GM12891 (cell line): ENCODE measurements at regions not wholly inside any gene's neighbourhood (a gene's known extent, or its start where the extent isn't known, plus 50 kb on each side); places are given as distances from the start of the nearest gene placed in this dataset.

Source experiments
- DNase-seq: peaks from one replicate; pipeline ENCODE4 v3.0.0; 2011; ENCODE audit warnings: low spot score; ENCODE audit not compliant: insufficient read length
- FAIRE-seq: peaks from 2 replicates; lab custom pipeline; 2011; peaks lifted over from hg19 to GRCh38; lab: Jason Lieb, UNC
- PAX5 ChIP-seq: IDR thresholded peaks from 2 replicates; pipeline ENCODE4 v1.6.1; 2011; ENCODE audit warnings: low read length, moderate library complexity, mild to moderate bottlenecking; ENCODE audit not compliant: insufficient read depth, severe bottlenecking
- POLR2A ChIP-seq: IDR thresholded peaks from 2 replicates; pipeline ENCODE4 v1.6.1; 2011; ENCODE audit warnings: low read depth, low read length, control low read depth
- POLR2AphosphoS5 ChIP-seq: IDR thresholded peaks from 2 replicates; pipeline ENCODE4 v1.6.1; 2011; ENCODE audit warnings: low read depth, low read length, control low read depth
- POU2F2 ChIP-seq: IDR thresholded peaks from 2 replicates; pipeline ENCODE4 v1.6.1; 2011; ENCODE audit warnings: low read depth, mild to moderate bottlenecking, control low read depth, low read length, moderate library complexity
- SPI1 ChIP-seq: IDR thresholded peaks from 2 replicates; pipeline ENCODE4 v1.6.1; 2011; ENCODE audit warnings: low read depth, low read length, control low read depth
- TAF1 ChIP-seq: IDR thresholded peaks from 2 replicates; pipeline ENCODE4 v1.6.1; 2011; ENCODE audit warnings: low read depth, low read length, control low read depth

DNA sequence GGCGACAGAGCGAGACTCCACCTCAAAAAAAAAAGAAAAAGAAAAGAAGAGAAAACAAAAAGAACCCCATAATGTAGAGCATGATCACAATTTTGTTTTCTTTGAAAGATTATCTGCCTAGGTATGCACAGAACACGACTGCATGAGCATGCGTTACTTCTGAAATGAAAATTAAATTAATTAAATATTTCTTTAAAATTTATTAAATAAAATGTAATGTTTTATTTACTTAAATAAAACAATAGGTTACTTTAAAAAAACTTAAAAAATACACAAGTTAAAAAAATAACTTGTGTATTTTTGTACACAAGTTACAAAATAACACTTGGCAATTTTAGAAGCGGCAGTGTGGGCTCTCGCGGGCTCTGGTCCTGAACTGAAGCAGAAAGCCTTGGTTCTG lies 107.8 kb downstream of the TFAP2A start:
- no peak for DNase-seq
- no peak for FAIRE-seq
- TF ChIP-seq TAF1 = no peak
- TF ChIP-seq POU2F2 = no peak
- no peak for TF ChIP-seq SPI1
- TF ChIP-seq POLR2AphosphoS5 = no peak
- no peak for TF ChIP-seq PAX5
- no peak for TF ChIP-seq POLR2A

DNA sequence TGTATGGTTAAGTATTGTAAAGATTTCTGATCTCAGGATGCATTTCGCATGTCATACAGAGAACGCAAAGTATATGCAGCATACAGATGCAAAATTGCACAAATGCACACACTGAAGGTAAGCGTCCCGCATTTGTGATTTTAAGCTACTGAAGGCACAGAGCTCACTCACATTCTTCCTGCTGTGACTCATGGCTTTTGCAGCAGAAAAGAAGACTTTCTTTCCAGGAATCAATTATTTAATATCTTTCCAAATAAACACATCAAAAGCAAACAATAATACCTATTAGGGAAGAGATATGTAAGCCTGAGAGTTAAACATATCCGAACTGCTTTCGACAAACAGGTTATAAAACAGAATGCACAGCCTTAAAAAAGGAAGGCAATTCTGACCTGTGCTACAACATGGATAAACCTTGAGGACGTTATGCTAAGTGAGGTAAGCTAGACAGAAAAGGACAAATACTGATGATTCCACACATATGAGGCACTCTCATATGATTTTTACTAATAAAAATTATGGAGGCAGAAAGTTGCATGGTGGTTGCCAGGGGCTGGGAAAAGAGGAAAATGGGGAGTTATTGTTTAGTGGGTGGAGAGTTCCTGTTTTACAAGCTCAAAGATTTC lies 109.0 kb downstream of the TFAP2A start:
- FAIRE-seq = no peak
- DNase-seq = no peak
- TF ChIP-seq TAF1 (no peak), POU2F2 (no peak), POLR2AphosphoS5 (no peak), POLR2A (no peak), SPI1 (no peak), PAX5 (no peak)

DNA sequence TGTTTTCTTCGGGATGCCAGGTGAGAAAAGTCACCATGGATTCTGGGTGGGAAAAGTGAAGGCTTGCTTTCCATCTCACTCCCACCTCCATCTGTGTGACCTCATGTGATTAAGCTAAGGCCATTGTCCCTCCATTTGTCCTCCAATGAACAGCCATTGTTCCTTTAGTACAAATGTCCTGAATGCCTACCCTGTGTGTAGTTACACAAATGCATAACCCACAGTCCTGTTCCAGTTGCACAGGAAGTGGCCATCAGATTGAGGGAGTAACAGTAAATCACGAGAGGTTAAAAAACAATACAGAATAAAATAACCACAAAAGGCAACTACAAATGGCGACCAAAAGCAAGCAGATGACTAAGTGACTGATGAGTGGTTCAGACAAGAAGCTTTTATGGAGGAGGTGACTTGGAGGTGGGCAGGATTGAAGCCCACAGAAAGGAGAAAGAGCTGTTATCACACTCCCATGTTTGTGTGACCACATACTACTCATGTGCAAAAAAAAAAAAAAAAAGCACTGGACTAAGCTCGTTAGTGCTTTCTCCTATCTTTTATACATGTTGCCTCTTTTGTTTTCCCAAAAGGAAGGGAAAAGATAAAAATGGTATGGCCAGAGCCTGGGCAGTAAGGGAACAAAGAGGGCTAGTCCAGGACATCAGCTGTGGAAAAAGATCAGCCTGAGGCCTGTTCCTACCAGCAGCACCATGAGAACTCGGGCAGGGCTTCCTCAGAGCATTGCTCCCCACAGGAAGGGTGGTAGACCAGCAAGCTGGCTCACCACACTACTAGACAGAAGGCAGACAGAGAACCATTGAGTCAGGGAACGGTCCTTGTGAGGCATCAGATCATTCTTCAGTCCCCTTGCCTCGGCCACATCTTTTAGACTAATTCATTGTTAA lies 111.0 kb downstream of the TFAP2A start:
- no peak for TF ChIP-seq PAX5
- no peak for TF ChIP-seq POLR2A
- no peak for TF ChIP-seq TAF1
- no peak for TF ChIP-seq POU2F2
- TF ChIP-seq SPI1 = no peak
- TF ChIP-seq POLR2AphosphoS5 = no peak
- DNase-seq (no peak), FAIRE-seq (no peak)

DNA sequence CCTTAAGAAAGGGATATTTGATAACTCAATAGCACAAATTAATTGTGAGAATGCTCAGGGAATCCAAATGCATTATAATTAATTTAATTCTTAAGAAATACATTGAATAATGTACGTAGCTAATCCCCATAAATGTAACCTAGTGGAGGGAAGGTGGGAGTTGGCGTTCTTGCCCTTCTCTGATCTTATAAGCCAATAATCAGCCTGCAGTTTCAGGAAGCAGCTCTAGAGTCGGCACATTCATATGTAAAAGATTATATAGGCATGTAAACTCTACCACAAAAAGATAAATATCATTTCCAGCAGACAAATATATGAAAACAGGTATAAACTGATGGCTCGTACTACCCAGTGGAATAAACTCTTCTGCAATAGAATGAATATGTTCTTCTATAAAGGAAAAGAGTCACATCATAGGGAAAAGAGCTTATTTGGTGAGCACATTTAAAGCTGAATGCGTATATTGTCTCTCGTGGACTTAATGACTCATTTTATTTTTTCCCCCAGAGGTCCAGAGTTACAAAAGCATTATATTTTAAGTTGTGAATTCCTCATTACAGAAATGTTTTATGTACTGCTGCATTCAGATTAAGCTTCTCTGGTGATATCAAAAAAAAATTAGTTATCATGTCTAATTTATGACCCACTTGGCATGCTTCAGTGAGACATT lies 112.2 kb downstream of the TFAP2A start:
- FAIRE-seq (no peak), DNase-seq (no peak)
- TF ChIP-seq POU2F2 (no peak), POLR2A (no peak), PAX5 (no peak), TAF1 (no peak), POLR2AphosphoS5 (no peak), SPI1 (no peak)

DNA sequence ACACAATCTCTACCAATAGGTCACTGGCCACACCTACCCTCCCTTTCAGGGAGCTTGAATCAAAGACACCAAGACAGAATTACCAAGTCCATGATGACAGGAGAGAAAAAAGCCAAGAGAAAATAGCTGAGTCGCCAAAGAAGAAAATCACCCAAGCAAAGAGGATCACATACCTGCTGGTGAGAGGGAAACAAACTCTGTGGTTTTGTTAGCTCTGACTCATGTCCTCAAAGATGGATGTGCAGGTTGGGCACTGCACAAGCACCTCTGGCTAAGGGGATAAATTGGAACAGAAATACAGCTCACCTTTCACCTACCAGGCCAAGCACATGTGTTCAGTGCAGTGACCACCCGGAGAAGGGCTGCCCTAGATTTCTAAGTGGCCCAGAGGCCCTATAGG lies 114.8 kb downstream of the TFAP2A start:
- TF ChIP-seq POLR2AphosphoS5 (no peak), POLR2A (no peak), SPI1 (no peak), TAF1 (no peak), PAX5 (no peak), POU2F2 (no peak)
- DNase-seq (no peak), FAIRE-seq (no peak)

DNA sequence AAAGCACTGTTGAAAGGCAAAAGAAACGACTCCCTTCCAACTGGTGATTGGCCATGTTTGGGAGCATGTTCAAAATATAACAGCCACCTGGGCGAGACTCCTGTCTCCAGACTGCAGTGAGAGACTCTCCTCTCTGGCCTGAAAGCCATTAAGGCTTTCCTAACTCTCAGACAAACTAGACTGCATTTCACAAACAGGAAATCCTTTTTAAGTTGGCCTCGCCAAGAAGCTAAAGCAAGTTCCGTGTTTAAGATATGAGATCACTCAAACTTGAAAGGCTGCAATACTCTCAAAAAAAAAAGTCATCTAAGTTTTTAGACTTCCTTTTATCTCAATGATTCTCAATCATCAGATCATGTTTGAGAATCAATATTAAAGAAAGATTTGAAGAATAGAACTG lies 117.0 kb downstream of the TFAP2A start:
- no peak for FAIRE-seq

DNA sequence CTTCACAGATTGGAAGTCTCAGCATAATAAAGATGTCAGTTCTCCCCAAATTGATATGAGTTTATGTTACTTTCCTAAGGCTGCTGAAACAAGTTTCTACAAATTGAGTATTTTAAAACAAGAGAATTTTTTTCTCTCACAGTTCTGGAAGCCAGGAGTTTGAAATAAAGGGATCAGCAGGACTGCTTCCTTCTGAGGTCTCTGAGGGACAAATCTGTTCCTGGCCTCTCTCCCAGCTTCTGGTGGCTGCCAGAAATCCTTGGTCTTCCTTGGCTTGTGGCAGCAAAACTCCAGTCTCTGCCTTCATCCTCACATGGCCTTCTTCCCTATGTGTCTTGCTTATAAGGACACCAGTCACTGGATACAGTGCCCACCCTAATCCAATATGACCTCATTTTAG lies 136.1 kb downstream of the TFAP2A start:
- FAIRE-seq = no peak
- DNase-seq = no peak
- no peak for TF ChIP-seq TAF1
- no peak for TF ChIP-seq POLR2A
- no peak for TF ChIP-seq POLR2AphosphoS5
- no peak for TF ChIP-seq PAX5
- TF ChIP-seq POU2F2 = no peak
- TF ChIP-seq SPI1 = no peak

More for the DNA sequence above, 117.0 kb downstream of the TFAP2A start:
- DNase-seq = no peak
- TF ChIP-seq TAF1 (no peak), POU2F2 (no peak), SPI1 (no peak), POLR2A (no peak), PAX5 (no peak), POLR2AphosphoS5 (no peak)

DNA sequence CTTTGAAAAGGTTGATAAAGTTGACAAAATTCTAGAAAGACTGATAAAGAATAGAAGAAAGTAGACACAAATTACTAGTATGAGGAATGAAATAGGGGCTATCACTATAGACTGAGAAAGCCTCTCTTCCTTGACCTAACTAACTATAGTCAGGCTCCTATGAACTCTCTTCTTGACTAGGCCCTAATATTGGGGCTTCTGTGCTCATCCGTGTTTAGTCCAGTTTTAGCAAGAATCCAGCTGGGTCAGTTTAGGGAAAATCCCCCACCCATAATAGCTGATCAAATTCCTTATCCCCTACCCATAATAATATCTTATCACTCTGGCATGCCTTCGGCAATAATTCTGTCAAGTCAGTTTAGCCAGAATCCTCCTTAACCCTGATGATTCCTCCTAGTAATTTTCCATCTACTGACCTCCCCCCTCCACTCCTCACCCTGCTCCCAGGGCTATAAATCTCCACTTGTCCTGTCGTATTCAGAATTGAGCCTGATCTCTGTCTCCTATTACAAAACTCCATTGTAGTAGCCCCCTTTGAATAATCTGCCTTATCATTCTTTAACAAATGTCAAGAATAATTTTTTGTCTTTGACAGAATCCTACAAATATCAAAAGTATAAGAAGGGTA lies 138.1 kb downstream of the TFAP2A start:
- TF ChIP-seq SPI1 (no peak), POLR2A (no peak), TAF1 (no peak), PAX5 (no peak), POLR2AphosphoS5 (no peak), POU2F2 (no peak)
- FAIRE-seq (no peak), DNase-seq (no peak)
